Breast epithelium (tissue), 3 donors: ENCODE measurements at regions not wholly inside any gene's neighbourhood (a gene's known extent, or its start where the extent isn't known, plus 50 kb on each side); places are given as distances from the start of the nearest gene placed in this dataset.

Experiments
- POLR2A ChIP-seq: fragments of 450-650 bp; IDR thresholded peaks from one replicate; pipeline ENCODE4 v1.6.1; 2016; ENCODE audit warnings: antibody characterized with exemption, mild to moderate bottlenecking, moderate library complexity
- POLR2AphosphoS5 ChIP-seq, 3 donors: sonication (generic); formaldehyde crosslinking; IDR thresholded peaks; one replicate each; pipeline ENCODE4 v1.6.1; 2017; ENCODE audit warnings: antibody characterized with exemption in 3 of 3
- TF ChIP-seq, protein P1 (sequence below), 3 donors: fragments of 450-650 bp; IDR thresholded peaks; one replicate each; pipeline ENCODE4 v1.5.1; 2016 to 2017; ENCODE audit warnings: antibody characterized with exemption in 3 of 3, mild to moderate bottlenecking in 3 of 3, moderate library complexity in 3 of 3

DNA sequence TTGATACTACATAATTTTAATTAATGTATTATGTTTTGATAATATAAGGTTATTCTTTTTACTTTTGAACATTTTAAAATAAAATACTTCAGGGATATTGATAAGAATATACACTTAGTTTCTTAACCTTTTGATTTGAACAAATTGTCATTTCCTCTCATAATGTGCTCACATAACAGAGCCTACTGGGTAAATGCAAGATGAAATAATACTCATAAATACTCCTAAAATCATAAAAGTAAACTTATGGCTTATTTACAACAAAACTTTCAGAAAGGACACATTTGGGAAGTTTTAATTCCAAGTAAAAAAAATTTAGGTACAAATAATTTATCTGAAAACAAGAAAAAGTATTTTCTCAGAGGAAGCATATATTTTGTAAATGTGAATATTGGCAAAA lies 101.6 kb upstream of the ABCB5 start:
- TF ChIP-seq POLR2A (no peak), POLR2AphosphoS5 (IDR thresholded peaks at IDR 0.05) (no peak)
- TF ChIP-seq, protein P1, sequence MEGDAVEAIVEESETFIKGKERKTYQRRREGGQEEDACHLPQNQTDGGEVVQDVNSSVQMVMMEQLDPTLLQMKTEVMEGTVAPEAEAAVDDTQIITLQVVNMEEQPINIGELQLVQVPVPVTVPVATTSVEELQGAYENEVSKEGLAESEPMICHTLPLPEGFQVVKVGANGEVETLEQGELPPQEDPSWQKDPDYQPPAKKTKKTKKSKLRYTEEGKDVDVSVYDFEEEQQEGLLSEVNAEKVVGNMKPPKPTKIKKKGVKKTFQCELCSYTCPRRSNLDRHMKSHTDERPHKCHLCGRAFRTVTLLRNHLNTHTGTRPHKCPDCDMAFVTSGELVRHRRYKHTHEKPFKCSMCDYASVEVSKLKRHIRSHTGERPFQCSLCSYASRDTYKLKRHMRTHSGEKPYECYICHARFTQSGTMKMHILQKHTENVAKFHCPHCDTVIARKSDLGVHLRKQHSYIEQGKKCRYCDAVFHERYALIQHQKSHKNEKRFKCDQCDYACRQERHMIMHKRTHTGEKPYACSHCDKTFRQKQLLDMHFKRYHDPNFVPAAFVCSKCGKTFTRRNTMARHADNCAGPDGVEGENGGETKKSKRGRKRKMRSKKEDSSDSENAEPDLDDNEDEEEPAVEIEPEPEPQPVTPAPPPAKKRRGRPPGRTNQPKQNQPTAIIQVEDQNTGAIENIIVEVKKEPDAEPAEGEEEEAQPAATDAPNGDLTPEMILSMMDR (IDR thresholded peaks at IDR 0.05) = no peak
